ENCODE measurements at regions not wholly inside any gene's neighbourhood (a gene's known extent, or its start where the extent isn't known, plus 50 kb on each side); places are given as distances from the start of the nearest gene placed in this dataset.

DNA sequence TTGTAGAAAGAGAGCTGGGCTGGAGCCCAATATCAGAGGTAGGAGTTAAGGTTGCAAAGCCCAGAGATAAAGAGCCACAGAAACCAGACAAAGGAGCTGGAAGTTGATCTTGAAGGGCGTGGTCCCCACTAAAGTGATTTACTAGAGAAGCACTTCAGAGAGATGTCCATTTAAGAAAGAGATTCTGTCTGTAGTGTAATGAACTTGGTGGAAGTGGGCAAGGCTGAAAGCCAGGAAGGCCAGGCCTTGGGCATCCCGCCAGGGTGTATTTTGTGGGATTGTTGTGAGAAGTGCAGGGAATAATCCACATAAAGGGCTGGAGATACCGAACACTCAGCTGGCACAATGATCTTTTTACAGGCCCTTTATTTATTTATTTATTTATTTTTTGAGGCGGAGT is 1398.8 kb downstream of the TBC1D22A start:
- no peaks in the 10 kb centered on the region for H3F3A ChIP-seq (ENCODE audit: low read depth)
- H3K79me2 ChIP-seq (ENCODE audit: insufficient read depth, low read length), result no peaks in the 10 kb centered on the region
- no peaks in the 10 kb centered on the region for H3K27me3 ChIP-seq (ENCODE audit: insufficient read depth, low read length, poor library complexity, severe bottlenecking)
- H3K4me3 ChIP-seq (ENCODE audit: low read length, poor library complexity, severe bottlenecking), result no peak overlapping the region
- no peaks in the 10 kb centered on the region; the same call in 1 of the 2 replicates for H3K9me3 ChIP-seq (ENCODE audit: insufficient read depth, low read depth, low read length)
- no peaks in the 10 kb centered on the region for H3K9me2 ChIP-seq (replicated peaks; ENCODE audit: low read depth, low read length)
- no peak overlapping the region for H3K4me2 ChIP-seq (ENCODE audit: low read depth, low read length, poor library complexity, severe bottlenecking)
- no peaks in the 10 kb centered on the region for H4K20me1 ChIP-seq (ENCODE audit: insufficient read depth, low read length, poor library complexity, severe bottlenecking)
- H2AFZ ChIP-seq (ENCODE audit: low read length), result no peak overlapping the region
- H3K36me3 ChIP-seq (ENCODE audit: insufficient read depth, low read length), result no peaks in the 10 kb centered on the region
- no peak overlapping the region for H3K9ac ChIP-seq (ENCODE audit: low read depth, low read length, poor library complexity, severe bottlenecking)
- TF ChIP-seq EZH2phosphoT487 (IDR thresholded peaks at IDR 0.05; ENCODE audit: borderline replicate concordance), result no peak
- TF ChIP-seq, protein P1, sequence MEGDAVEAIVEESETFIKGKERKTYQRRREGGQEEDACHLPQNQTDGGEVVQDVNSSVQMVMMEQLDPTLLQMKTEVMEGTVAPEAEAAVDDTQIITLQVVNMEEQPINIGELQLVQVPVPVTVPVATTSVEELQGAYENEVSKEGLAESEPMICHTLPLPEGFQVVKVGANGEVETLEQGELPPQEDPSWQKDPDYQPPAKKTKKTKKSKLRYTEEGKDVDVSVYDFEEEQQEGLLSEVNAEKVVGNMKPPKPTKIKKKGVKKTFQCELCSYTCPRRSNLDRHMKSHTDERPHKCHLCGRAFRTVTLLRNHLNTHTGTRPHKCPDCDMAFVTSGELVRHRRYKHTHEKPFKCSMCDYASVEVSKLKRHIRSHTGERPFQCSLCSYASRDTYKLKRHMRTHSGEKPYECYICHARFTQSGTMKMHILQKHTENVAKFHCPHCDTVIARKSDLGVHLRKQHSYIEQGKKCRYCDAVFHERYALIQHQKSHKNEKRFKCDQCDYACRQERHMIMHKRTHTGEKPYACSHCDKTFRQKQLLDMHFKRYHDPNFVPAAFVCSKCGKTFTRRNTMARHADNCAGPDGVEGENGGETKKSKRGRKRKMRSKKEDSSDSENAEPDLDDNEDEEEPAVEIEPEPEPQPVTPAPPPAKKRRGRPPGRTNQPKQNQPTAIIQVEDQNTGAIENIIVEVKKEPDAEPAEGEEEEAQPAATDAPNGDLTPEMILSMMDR (conservative IDR thresholded peaks at IDR 0.05; ENCODE audit: low read length), result no peak
- no peaks in the 10 kb centered on the region for H3K4me1 ChIP-seq (ENCODE audit: insufficient read depth, low read length, poor library complexity, severe bottlenecking)

DNA sequence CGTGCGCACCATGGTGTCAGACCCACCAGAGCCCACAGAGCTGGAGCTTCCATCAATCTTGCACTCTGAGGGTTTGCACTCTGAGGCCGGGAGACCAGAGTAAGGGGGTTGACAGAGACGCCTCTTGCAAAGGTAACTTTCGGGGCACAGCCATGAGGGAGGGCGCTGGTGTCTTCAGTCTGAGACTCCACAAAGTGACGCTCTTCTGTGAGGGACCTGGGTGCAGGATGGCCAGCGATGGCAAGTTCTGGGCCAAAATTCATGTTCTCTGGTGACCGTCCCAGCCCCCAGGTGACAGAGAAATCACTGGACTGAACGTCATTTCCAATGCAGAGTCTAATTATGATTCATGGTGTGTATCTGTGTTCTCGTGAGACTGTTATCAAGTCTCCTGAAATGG is 1395.2 kb downstream of the TBC1D22A start:
- no peak overlapping the region for H3K4me2 ChIP-seq (ENCODE audit: low read depth, low read length, poor library complexity, severe bottlenecking)
- H4K20me1 ChIP-seq (ENCODE audit: insufficient read depth, low read length, poor library complexity, severe bottlenecking), result no peaks in the 10 kb centered on the region
- H3K79me2 ChIP-seq (ENCODE audit: insufficient read depth, low read length), result no peaks in the 10 kb centered on the region
- H2AFZ ChIP-seq (ENCODE audit: low read length), result no peak overlapping the region
- H3K4me1 ChIP-seq (ENCODE audit: insufficient read depth, low read length, poor library complexity, severe bottlenecking), result no peaks in the 10 kb centered on the region
- no peaks in the 10 kb centered on the region for H3K9me2 ChIP-seq (replicated peaks; ENCODE audit: low read depth, low read length)
- H3K4me3 ChIP-seq (ENCODE audit: low read length, poor library complexity, severe bottlenecking), result no peak overlapping the region
- no peaks in the 10 kb centered on the region; the same call in 1 of the 2 replicates for H3K9me3 ChIP-seq (ENCODE audit: insufficient read depth, low read depth, low read length)
- TF ChIP-seq, protein P1 (conservative IDR thresholded peaks at IDR 0.05; ENCODE audit: low read length), result no peak
- no peak for TF ChIP-seq EZH2phosphoT487 (IDR thresholded peaks at IDR 0.05; ENCODE audit: borderline replicate concordance)
- no peak overlapping the region for H3K9ac ChIP-seq (ENCODE audit: low read depth, low read length, poor library complexity, severe bottlenecking)
- no peaks in the 10 kb centered on the region for H3F3A ChIP-seq (ENCODE audit: low read depth)
- no peaks in the 10 kb centered on the region for H3K27me3 ChIP-seq (ENCODE audit: insufficient read depth, low read length, poor library complexity, severe bottlenecking)
- H3K36me3 ChIP-seq (ENCODE audit: insufficient read depth, low read length), result no peaks in the 10 kb centered on the region

DNA sequence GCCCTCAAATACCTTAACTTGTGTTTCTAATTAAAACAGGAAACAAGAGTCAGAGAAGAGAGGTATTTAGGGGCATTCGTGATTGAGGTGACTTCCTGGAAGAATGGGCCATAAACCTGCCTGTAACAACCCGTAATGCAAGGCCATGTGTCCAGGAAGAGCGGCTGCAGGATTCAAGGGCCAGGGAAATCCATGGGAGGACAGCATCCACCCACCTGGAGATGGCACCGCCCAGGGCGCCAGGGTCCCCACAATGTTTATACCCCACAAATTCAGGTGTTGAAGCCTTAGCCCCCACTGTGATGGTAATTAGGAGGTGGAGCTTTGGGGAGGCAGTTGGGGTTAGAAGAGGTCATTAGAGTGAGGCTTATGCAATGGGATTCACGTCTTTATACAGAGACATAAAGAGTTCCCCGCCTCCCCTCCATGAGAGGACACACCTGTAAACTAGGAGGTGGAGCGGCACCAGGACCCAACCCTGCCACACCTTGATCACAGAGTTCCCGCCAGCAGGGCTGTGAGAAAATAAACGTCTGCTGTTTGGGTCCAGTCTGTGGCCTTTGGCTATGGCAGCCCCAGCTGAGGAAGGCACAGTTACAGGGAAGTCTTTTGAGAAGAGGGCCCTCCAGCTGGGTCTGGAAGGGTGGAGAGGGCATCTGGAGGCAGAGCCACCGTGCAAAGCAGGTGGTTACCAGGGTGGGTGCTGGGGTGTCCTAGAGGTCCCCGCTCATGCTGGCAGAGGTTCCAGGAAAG is 1394.3 kb downstream of the TBC1D22A start:
- no peaks in the 10 kb centered on the region for H3K9me2 ChIP-seq (replicated peaks; ENCODE audit: low read depth, low read length)
- TF ChIP-seq EZH2phosphoT487 (IDR thresholded peaks at IDR 0.05; ENCODE audit: borderline replicate concordance), result no peak
- TF ChIP-seq, protein P1 (conservative IDR thresholded peaks at IDR 0.05; ENCODE audit: low read length), result no peak
- no peaks in the 10 kb centered on the region for H3K79me2 ChIP-seq (ENCODE audit: insufficient read depth, low read length)
- no peak overlapping the region for H2AFZ ChIP-seq (ENCODE audit: low read length)
- no peaks in the 10 kb centered on the region for H4K20me1 ChIP-seq (ENCODE audit: insufficient read depth, low read length, poor library complexity, severe bottlenecking)
- no peak overlapping the region for H3K9ac ChIP-seq (ENCODE audit: low read depth, low read length, poor library complexity, severe bottlenecking)
- H3K4me3 ChIP-seq (ENCODE audit: low read length, poor library complexity, severe bottlenecking), result no peak overlapping the region
- no peaks in the 10 kb centered on the region for H3K4me1 ChIP-seq (ENCODE audit: insufficient read depth, low read length, poor library complexity, severe bottlenecking)
- H3F3A ChIP-seq (ENCODE audit: low read depth), result no peaks in the 10 kb centered on the region
- no peaks in the 10 kb centered on the region; the same call in 1 of the 2 replicates for H3K9me3 ChIP-seq (ENCODE audit: insufficient read depth, low read depth, low read length)
- H3K4me2 ChIP-seq (ENCODE audit: low read depth, low read length, poor library complexity, severe bottlenecking), result no peak overlapping the region
- no peaks in the 10 kb centered on the region for H3K36me3 ChIP-seq (ENCODE audit: insufficient read depth, low read length)
- no peaks in the 10 kb centered on the region for H3K27me3 ChIP-seq (ENCODE audit: insufficient read depth, low read length, poor library complexity, severe bottlenecking)
